SK-N-DZ (cell line): ENCODE measurements at regions not wholly inside any gene's neighbourhood (a gene's known extent, or its start where the extent isn't known, plus 50 kb on each side); places are given as distances from the start of the nearest gene placed in this dataset.
"Not testable (repeated sequence)": the region's sequence is repeated elsewhere in the genome, so short reads cannot be mapped to it uniquely, and the experiment has no call there.

Experiments
- DNase-seq: peaks from one replicate; pipeline ENCODE4 v3.0.0-alpha.2; 2015; ENCODE audit warnings: low spot score

DNA sequence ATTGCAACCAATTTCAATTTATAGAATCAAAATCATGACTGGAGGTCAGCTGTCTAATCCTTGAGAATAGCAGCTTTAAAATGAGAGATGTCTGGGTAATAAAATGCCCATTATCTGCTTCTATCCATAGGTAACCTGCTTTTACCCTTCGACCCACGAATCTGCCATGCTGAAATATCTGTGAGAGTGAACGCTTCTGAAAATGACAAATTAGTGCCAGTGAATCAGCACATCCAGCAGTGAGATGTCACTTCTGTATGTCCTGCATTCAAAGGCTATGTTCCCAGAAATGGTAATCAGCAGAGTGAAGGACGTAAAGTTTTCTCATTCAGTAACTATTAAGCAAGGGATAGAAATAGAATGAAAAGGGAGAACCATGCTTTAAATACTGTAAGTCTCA is 532.4 kb upstream of the ITGA1 start:
- no peak for DNase-seq

DNA sequence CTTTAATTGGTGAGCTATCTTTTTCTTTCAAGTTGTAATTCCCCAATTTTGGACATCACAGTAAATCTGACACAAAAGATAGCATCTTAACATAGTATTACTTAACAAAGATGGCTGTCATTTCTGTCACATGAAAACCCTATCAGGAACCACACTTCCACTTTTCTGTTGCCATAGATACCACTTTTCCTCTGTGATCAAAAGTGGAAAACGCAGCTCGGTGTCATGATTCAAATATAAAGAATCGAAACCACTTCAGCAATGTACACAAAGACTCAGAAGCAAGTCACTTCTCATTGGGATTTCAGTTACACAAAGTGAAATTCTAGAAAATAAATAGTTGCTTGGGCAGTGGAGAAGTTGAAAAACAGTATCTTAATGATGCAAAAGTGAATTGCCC is 524.9 kb upstream of the ITGA1 start:
- no peak for DNase-seq

DNA sequence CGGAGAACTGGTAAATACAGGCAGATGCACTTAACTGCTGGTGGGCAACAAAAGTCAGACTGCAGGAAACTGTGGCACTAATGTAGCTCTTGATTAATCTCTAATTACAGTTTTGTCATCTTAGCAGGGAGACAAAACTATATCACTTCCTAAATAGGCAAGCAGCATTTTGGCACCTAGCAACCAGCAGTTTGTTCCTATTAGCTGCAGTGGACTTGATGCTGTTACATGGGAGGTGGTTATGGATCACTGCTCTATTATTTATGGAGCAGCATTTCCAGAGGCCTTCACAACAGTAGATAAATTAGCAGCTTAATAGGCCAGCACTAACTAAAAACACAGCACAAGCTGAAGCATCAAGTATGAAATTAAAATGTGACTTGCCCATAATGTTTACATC is 518.3 kb upstream of the ITGA1 start:
- DNase-seq = no peak

DNA sequence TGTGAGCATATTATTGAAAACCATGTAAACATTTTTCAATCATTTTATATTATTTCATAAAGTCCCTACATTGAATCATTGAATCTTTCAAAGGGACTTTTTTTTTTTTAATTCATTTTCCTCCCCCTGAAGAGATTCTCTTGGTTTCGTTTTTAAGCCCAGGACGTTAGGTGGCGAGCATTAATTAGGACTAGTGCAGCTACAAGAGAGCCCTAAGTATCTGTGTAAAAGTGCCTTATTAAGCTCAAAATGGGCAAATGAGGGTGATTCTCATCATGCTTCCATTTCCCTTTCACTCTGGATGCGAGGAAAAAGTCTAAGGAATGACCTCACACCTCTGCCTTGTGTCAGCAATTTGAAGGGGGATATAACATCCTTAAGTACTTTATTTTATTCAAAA is 517.9 kb upstream of the ITGA1 start:
- no peak for DNase-seq

DNA sequence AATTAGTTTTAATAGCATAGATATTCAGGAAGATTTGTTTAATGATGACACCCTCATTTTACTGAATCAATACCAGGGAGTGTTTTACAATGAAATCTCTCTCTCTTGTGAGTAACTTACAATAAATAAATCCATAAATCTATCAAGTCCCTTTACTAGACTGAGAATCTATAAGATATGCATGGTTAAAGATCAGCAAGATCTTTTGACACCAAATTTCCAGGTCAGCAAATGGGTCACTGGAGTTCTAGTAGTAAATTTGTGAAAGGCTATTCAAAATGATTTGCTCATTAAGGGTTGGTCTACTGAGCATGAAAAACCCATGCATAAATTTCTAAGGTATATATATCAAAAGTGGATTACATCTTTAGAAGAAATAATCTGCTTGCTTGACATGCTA is 512.1 kb upstream of the ITGA1 start:
- no peak for DNase-seq

DNA sequence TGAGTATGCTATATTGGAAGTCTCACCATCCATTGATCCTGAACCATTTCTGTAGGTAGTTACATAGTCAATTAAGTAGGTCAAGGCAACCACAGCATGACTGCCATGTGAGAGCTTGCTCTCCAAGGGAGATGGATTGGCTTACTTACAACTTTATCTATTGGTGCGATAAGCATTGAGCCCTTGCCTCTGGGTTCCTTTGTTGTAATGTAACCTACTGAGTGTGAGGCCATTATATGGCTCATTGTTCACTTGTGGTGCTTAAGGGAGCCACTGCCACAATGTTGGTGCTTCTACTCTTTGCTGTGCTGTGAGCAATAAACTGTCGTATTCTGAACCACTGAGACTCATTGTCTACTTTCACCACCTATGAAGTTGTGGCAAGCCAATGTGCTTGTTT is 510.6 kb upstream of the ITGA1 start:
- DNase-seq = no peak

DNA sequence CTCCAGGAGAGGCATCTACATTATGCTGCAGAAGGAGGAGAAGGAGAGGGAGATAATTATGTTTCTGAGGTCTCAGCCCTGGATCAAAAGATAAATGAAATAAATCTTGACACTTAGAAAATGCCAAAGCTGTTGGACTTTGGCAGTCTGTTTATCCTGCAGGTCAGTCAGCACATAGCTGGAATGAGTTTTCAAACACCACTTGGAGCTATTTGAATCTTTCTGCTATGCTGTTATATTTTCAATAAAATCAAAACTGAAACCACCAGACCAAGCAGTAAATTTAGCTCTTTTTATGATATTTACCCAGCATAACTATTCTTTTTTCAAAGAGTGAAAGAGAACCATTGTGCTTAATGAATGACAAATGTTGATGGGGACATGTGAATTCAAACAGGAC is 505.1 kb upstream of the ITGA1 start:
- DNase-seq = no peak

DNA sequence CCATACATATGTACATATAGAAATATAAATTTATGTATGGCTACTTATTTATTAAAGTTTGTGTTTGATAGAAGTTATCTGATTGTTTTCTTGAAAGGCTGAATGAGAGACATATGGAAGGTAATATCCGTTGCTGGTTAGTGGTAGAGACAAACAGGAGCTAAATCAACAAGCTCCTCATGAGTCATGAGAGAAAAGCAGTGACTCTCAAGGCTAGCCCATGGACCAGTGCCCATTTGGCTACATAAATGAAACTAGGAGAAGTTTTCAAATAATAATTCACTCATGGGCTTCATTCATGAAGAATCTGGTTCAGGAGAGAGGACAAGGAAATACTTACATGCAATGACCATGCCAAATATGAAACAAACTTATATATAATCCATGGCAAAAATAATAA is 504.5 kb upstream of the ITGA1 start:
- DNase-seq = no peak

DNA sequence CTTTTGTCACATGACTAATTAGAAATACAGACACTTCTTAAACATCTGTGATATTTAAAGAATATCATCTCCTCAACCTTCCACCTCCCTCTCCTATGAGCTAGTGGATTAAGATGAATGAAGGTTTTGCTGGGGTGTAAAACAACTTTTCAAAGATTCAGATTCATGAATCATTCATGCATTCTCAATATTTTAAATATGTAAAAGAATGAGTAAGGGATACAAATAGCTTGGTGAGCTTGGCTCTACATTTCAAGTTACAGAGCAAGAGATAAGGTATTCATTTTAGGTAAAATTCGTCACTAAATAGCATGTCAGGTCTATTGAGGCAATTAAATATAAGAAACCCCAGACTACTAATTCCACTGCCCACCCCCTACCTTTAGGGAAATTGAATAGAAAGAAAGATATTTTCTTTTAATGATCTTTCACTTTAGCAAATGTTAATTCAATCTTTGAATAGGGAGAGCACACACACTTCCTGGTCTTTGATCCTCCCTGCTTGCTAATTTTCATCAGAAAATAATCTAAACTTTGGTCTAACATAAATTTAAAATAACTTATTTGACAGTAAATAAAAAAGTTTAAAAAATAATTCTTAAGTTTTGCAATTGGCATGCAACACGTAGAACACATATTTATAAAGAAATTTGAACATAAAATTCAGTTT is 486.9 kb upstream of the ITGA1 start:
- DNase-seq = no peak

DNA sequence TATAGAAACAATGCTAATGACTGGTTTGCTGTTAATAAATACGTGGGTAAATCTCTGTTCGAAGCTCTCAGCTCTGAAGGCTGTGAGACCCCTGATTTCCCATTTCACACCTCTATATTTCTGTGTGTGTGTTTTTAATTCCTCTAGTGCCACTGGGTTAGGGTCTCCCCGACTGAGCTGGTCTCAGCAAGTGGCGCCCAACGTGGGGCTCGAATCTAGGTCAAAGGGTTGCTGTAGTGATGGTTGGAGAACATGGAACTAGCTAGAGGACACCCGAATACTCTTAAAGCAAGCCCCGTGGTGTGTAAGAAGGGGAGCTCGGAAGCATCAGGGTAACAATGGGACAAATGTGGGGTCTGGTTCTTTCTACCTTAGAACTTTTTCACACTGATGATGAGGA is 482.9 kb upstream of the ITGA1 start:
- DNase-seq = not testable (repeated sequence)

DNA sequence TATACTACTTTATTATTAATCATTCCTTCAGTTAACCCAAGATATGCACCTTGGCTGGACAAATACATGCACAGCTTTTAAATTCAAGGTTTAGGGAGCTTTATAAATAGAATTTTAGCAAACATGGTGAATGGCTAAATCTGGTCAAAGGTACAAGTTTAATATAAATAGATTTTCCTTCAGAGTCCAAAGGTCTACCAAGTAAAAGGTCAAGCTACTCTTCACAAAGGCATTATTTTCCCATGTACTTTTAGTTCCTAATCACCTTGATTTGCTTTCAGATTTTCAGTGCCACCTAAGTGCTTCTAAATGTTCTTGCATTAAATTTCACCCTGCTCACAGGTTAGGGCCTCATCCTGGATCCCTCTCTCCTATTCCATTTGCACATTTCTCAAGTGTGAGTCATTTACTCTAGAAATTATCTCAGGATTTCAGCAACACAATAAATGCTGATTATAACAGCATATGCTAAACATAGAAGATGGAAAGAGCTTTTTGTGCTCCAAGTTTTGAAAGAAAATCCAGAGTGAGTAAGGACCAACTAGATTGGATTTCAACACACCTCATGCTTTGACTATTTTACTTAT is 459.4 kb upstream of the ITGA1 start:
- DNase-seq = no peak

DNA sequence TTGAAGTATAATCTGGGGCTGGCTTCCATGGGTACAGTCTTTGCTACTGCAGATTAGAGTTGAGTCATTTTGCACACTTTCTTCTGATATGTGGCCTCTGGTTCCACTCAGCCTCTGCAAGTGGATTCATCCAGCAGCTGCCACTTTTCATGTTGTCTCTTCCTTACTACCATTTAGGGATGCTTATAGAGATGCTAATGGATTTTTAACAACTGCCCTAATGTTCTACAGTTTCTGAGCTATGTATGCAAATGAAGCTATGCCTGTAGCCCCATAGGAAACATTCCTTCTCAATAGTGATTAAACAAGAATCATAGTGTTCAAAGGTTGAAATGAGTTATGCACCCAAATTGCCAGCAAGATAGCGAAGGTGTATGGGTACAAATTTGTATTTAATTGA is 456.0 kb upstream of the ITGA1 start:
- no peak for DNase-seq

DNA sequence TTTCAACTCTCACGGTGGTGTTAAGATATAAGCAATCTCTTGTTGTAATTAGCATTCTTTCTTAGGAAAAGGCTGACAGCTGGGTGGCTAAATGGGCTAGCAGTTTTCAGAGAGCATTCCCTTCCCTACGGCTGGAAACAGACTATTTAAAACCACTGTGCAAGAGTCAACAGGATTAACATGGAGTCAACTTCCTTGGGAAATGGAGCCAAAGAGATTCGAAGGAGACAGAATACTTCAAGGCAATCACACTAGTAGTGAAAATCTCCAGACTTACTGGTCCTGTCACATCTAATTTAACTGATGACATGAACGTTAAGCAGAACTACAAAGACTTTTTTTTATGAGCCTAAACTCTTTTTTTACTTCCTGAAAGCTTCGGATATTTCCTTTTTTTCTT is 453.3 kb upstream of the ITGA1 start:
- DNase-seq = peak; percentile 97

DNA sequence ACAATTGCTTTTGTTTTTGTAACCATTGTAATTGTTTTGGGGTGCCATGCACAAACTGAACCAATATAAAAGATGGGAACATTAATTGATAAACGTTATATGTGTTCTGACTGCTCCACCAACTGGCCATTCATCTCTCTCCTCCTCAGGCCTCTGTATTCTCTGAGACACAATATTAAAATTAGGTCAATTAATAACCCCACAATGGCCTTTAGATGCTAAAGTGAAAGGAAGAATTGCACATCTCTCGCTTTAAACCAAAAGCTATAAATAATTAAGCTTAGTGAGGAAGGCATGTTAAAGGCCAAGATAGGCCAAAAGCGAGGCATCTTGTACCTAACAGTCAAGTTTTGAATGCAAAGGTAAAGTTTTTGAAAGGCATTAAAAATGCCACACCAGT is 448.4 kb upstream of the ITGA1 start:
- no peak for DNase-seq

DNA sequence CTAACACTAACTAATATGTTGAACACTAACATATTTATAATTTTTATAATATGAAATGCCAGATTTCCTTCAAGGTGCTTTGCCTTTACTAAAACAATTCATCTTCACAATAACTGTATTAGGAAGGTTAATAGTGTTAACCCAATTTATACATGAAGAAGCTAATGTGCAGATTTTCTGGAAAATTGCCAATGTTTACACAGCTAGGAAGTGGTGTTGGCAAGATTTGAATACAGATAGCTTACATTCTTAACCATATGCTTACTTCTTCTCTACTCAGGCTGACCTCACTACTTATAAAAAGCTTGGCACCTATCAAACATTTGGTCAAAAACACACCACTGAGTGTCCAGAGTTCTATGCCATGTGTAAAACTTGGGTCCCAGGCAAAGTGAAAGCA is 445.4 kb upstream of the ITGA1 start:
- DNase-seq = no peak

DNA sequence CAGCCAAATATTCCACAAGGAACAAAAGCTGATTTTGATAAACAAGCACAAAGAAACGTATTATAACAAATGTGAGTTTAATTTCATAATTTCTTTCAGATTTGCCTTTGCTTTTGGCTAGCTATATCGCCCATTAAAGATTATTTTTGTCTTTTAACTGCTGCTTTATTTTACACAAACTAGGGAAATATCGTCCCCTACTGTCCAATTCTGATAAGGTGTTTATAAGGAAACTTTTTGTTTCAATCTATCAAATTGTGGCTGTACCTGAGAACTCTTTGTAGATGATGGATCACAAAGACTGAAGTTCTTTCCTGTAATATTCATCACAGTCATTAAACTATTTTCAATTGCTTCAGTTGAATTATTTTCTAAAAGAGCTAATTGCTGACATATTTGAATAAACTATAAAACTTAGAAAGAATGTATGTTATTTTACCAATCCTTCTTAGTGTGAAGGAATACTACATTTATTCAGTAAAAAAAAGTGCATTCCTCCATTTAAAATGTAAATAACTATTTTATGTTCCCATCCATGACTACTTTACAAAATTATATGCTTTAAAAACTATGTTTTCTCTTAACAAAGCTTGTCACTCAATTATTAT is 431.3 kb upstream of the ITGA1 start:
- DNase-seq = peak; percentile 49

DNA sequence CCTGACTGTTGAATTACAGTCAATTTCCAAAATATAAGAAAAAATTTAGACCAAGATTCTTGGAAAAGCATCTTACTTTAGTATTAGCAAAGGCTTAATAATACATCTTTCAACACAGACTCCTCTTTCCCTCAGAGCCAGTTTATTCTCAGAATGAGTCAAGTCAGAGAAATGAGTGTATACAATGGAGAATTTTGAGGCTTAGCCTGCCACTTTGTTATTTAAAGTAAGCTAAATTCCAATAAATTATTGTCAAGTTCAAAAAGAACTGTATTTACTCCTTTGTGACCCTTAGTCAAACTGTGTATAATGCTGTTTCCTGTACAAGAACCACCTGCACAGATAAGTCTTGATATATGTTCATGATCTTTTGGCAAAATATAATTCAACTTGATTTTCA is 428.5 kb upstream of the ITGA1 start:
- no peak for DNase-seq

DNA sequence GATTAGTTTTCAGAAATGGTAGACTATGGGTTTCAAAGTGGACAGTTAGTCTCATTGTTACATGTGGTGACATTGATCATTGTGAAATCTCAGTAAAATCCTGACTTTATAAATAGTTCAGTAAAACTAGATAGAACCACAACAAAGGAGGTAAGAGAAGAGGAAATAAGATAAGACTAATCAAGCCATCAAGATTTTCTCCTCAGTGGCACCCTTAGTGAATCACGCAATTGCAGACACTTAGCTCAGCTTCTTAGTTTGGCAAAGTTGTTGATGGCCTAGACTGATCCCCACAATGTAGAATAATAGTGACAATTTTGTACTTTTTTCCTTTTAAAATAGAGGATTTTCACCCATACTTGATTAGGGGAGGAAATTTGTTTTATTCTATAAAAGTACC is 426.7 kb upstream of the ITGA1 start:
- DNase-seq = no peak

DNA sequence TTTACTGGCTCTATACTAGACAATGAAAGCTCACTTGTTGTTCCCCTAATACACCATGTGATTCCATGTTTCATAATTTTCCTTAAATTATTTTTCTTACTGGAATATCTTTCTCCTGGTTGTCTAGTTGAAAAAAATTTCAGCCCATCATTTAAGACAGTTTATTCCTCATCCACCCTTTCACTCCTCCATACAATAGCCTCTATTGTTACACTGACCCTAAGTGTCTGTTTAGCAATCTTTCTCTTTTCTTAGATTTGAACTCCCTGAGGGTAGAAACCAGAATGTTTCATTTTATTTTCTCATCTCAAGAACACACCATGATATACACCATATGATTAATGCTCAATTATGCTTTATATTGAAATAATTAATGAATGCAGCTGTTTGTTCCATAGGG is 413.4 kb upstream of the ITGA1 start:
- no peak for DNase-seq

DNA sequence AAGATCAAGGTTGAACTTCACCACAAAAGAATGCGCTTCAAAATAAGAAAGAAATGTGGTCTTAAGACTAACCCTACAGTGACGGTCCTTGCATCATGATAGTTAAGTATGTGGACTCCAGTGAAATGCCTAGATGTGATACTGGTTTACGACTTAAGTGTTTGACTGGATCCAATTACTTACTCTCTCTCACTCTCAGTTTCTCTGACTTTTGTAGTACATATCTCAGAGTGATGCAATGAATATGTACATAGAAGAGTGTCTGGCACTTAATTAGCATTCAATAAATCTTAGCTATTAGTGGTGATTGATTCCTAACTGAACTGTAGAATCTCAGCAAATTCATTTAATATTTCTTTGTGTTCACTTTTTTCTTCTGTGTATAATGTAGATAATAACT is 411.7 kb upstream of the ITGA1 start:
- no peak for DNase-seq

DNA sequence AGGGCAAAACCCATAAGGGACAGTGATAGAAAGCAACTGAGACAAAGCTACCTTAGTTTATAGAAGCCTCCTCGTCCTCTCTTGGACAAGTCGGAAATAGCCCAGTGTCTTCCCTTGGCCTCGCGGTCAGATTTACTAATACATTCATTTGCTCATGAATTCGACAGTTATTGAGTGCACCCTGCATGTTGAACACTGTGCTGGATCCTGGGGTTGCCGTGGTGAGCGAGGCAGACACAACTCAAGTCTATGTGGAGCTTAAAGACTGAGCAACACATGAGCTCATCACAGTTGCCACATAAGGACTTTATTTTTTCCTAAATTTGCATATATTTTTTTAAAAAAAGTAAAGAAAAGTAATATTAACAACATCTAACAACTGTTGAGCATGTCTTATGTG is 411.1 kb upstream of the ITGA1 start:
- no peak for DNase-seq

DNA sequence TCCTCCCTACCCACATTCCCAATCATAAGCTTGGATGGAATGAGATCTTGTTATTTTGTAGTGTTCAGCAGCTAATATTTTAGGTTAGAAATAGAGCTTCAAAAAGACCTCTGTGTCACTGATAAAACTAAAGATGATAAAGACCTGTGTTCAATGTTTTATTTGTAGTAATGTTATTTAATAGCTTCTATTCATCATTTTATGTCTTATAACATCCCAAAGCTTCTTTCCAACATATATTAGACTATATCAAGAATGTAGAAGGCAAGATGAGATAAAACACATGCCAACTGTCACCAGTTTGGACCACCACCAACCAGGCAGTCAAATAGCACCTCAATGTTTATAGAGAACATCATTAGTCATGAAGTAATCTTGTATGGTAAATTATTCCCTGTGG is 409.5 kb upstream of the ITGA1 start:
- DNase-seq = peak; percentile 2

DNA sequence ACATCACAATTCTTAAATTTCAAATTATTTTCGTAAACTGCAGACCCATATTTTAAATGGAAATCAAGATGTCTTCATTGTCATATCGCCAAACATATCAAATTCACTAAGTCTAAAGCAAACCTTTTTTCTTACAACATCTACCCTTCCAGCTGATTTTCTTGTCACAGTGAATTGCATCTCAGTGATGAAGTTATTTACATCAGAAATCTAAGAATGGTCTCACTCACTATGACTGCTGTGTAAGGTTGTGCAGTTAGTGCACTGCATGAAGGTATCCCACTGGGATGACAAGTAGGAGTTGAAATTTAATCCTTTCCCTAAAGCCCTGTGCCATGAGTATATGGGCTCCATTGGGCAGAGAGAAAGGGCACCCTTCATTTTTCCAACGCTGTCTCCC is 399.4 kb upstream of the ITGA1 start:
- DNase-seq = no peak

DNA sequence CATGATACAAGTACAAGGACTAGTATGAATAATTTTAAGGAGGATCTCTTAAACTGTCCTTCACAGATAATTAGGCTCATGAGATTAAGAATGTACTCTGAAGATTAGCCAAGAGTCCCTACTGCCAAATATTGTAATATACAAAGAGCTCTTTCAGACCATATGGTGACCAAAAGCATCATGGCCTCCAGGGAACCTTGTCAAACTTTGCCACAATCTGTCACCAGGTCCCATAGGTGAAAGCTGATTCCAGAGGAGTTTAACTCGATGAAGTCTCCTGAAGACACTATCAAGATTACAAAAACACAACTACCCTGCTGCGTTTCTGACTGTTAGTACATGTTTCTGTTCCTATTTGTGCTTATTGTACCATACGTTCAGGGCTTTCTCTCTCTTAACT is 395.4 kb upstream of the ITGA1 start:
- DNase-seq = no peak
